GM19240 (cell line): ENCODE measurements at regions not wholly inside any gene's neighbourhood (a gene's known extent, or its start where the extent isn't known, plus 50 kb on each side); places are given as distances from the start of the nearest gene placed in this dataset.

Experiments
- DNase-seq: peaks from one replicate; pipeline ENCODE4 v3.0.0; 2011; ENCODE audit warnings: low spot score; ENCODE audit not compliant: insufficient read length

- DNase-seq: no peak
Observed at GRCh38 chr13:89688918-89689317, 1658.6 kb upstream of the MIR17HG start.

GRCh38 chr13:89694451-89694850 is 1653.0 kb upstream of the MIR17HG start:
- no peak for DNase-seq

GRCh38 chr13:89695343-89696257 is 1651.9 kb upstream of the MIR17HG start:
- DNase-seq: no peak

- no peak for DNase-seq
Observed at GRCh38 chr13:89701913-89702312, 1645.6 kb upstream of the MIR17HG start.

GRCh38 chr13:89704040-89704439 is 1643.4 kb upstream of the MIR17HG start:
- DNase-seq: no peak

- DNase-seq: no peak
Observed at GRCh38 chr13:89708013-89708412, 1639.5 kb upstream of the MIR17HG start.

- no peak for DNase-seq
Observed at GRCh38 chr13:89721216-89721615, 1626.3 kb upstream of the MIR17HG start.

- no peak for DNase-seq
Observed at GRCh38 chr13:89726690-89727435, 1620.6 kb upstream of the MIR17HG start.

GRCh38 chr13:89733829-89734228 is 1613.7 kb upstream of the MIR17HG start:
- no peak for DNase-seq

GRCh38 chr13:89737051-89737450 is 1610.4 kb upstream of the MIR17HG start:
- no peak for DNase-seq

- no peak for DNase-seq
Observed at GRCh38 chr13:89738072-89738471, 1609.4 kb upstream of the MIR17HG start.

- DNase-seq: no peak
Observed at GRCh38 chr13:89740994-89741685, 1606.3 kb upstream of the MIR17HG start.

GRCh38 chr13:89746554-89746953 is 1600.9 kb upstream of the MIR17HG start:
- DNase-seq: no peak

- no peak for DNase-seq
Observed at GRCh38 chr13:89748716-89749115, 1598.8 kb upstream of the MIR17HG start.

GRCh38 chr13:89749888-89750287 is 1597.6 kb upstream of the MIR17HG start:
- DNase-seq: no peak

GRCh38 chr13:89750371-89750770 is 1597.1 kb upstream of the MIR17HG start:
- no peak for DNase-seq

- DNase-seq: no peak
Observed at GRCh38 chr13:89751432-89751930, 1596.0 kb upstream of the MIR17HG start.

- DNase-seq: no peak
Observed at GRCh38 chr13:89752394-89752793, 1595.1 kb upstream of the MIR17HG start.

- no peak for DNase-seq
Observed at GRCh38 chr13:89755729-89756492, 1591.6 kb upstream of the MIR17HG start.

- no peak for DNase-seq
Observed at GRCh38 chr13:89763005-89763404, 1584.5 kb upstream of the MIR17HG start.

GRCh38 chr13:89783221-89783755 is 1564.2 kb upstream of the MIR17HG start:
- DNase-seq: no peak
